ENCODE measurements at regions not wholly inside any gene's neighbourhood (a gene's known extent, or its start where the extent isn't known, plus 50 kb on each side); places are given as distances from the start of the nearest gene placed in this dataset.

DNA sequence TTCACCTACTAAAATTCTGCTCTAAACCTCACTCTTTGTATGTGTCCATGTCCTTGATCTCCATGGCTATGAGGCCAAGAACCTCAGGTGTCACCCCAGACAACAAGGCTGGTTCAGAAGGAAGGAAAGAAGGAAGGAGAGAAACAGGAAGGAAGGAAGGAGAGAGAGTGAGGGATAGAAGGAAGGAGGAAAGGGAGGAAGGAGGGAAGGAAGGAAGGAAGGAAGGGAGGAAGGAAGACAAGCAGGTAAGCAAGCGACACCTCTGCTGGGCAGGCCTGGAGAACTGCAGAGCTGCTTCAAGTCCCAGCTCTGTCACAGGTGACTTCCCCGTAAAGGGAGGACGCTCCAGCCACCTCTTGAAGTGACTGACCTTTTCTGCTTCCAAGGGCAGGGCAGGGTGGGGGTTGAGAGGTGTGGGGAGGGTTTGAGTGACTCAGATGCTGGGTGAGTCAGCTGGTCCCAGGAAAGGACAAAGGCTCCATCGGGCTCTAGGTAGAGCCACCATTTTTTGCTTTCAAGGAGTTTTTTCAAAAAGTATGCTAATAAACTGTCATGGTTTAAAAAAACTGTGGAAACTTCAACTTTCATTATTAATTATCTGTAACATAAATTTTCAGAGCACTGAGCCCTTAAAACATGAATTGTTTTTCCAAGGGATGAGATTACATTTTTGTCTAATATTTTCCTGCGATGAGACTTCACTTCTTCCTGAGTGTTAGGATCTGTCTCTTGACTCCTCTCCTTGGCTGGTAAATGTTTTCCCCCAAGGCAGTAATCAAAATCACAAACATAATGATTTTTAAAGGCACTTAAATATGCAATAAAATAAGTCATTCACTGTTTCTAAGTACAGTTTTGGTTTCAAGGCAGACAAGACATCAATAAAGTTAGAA lies 90.1 kb upstream of the L3MBTL4 start:
- Histone ChIP-seq H3K4me1 (ENCODE audit: control insufficient read depth, extremely low read depth, insufficient read depth, low read length) (no peaks in the 10 kb centered on the region), H3K27ac (ENCODE audit: control insufficient read depth, insufficient read depth, low read length) (no peak overlapping the region), H3K4me2 (ENCODE audit: control insufficient read depth, extremely low read depth, insufficient read depth, low read depth, low read length) (no peak overlapping the region), H2AFZ (ENCODE audit: control insufficient read depth, low read length) (no peak overlapping the region), H3K27me3 (ENCODE audit: control insufficient read depth, extremely low read depth, insufficient read depth, low read length) (no peaks in the 10 kb centered on the region), H3K79me2 (ENCODE audit: control insufficient read depth, insufficient read depth, low read length) (no peaks in the 10 kb centered on the region), H4K20me1 (ENCODE audit: control insufficient read depth, extremely low read depth, insufficient read depth, low read length) (no peaks in the 10 kb centered on the region), H3K4me3 (ENCODE audit: control insufficient read depth in 2 of 3, extremely low read depth in 1 of 3, insufficient read depth in 2 of 3, low read depth in 1 of 3, low read length in 3 of 3) (no peak overlapping the region), H3K9me3 (ENCODE audit: control insufficient read depth, low read depth, low read length) (no peaks in the 10 kb centered on the region), H3K36me3 (ENCODE audit: control insufficient read depth in 2 of 2, extremely low read depth in 1 of 2, insufficient read depth in 2 of 2, low read length in 2 of 2) (no peaks in the 10 kb centered on the region), H3K9ac (ENCODE audit: control insufficient read depth, extremely low read depth, insufficient read depth, low read length) (no peak overlapping the region), H3K9me1 (ENCODE audit: control insufficient read depth, extremely low read depth, insufficient read depth, low read length) (no peaks in the 10 kb centered on the region)
- DNase-seq (ENCODE audit: low read depth, low spot score) (no peak), FAIRE-seq (no peak)
- TF ChIP-seq EZH2 (IDR thresholded peaks at IDR 0.05; ENCODE audit: low read length), result no peak
- TF ChIP-seq, protein P1, sequence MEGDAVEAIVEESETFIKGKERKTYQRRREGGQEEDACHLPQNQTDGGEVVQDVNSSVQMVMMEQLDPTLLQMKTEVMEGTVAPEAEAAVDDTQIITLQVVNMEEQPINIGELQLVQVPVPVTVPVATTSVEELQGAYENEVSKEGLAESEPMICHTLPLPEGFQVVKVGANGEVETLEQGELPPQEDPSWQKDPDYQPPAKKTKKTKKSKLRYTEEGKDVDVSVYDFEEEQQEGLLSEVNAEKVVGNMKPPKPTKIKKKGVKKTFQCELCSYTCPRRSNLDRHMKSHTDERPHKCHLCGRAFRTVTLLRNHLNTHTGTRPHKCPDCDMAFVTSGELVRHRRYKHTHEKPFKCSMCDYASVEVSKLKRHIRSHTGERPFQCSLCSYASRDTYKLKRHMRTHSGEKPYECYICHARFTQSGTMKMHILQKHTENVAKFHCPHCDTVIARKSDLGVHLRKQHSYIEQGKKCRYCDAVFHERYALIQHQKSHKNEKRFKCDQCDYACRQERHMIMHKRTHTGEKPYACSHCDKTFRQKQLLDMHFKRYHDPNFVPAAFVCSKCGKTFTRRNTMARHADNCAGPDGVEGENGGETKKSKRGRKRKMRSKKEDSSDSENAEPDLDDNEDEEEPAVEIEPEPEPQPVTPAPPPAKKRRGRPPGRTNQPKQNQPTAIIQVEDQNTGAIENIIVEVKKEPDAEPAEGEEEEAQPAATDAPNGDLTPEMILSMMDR (optimal IDR thresholded peaks at IDR 0.05 in 1 of 3, IDR thresholded peaks at IDR 0.05 in 1 of 3, conservative IDR thresholded peaks at IDR 0.05 in 1 of 3; ENCODE audit: extremely low read depth in 1 of 3, insufficient read depth in 2 of 3, low read length in 3 of 3), result no peak
- dilution Hi-C loops (cut with MboI; ENCODE audit: extremely low pct_ligation_motif_present, low sequenced_read_pairs), result no loop called here

DNA sequence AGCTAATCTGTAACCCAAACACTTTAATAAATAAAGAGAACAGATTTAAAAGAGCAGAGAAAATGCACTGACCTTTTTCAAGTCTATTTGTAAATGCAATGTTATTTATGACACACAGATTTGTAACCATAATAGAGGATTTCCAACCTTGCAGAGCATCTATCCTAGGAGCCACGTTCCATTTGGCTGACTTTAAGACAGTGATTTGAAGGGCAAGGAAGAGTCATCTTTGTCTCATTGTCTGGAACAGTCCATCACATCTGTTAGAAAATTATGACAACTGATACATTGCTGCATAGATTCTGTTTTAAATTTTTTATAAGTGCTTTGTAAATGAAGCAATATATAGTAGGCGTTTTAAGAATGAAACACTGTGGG lies 90.8 kb upstream of the L3MBTL4 start:
- dilution Hi-C loops (cut with MboI; ENCODE audit: extremely low pct_ligation_motif_present, low sequenced_read_pairs), result no loop called here
- Histone ChIP-seq H3K9ac (ENCODE audit: control insufficient read depth, extremely low read depth, insufficient read depth, low read length) (no peak overlapping the region), H3K27ac (ENCODE audit: control insufficient read depth, insufficient read depth, low read length) (no peak overlapping the region), H3K4me1 (ENCODE audit: control insufficient read depth, extremely low read depth, insufficient read depth, low read length) (no peaks in the 10 kb centered on the region), H3K36me3 (ENCODE audit: control insufficient read depth in 2 of 2, extremely low read depth in 1 of 2, insufficient read depth in 2 of 2, low read length in 2 of 2) (no peaks in the 10 kb centered on the region), H3K79me2 (ENCODE audit: control insufficient read depth, insufficient read depth, low read length) (no peaks in the 10 kb centered on the region), H3K4me3 (ENCODE audit: control insufficient read depth in 2 of 3, extremely low read depth in 1 of 3, insufficient read depth in 2 of 3, low read depth in 1 of 3, low read length in 3 of 3) (no peak overlapping the region), H4K20me1 (ENCODE audit: control insufficient read depth, extremely low read depth, insufficient read depth, low read length) (no peaks in the 10 kb centered on the region), H3K9me3 (ENCODE audit: control insufficient read depth, low read depth, low read length) (no peaks in the 10 kb centered on the region), H3K27me3 (ENCODE audit: control insufficient read depth, extremely low read depth, insufficient read depth, low read length) (no peaks in the 10 kb centered on the region), H3K9me1 (ENCODE audit: control insufficient read depth, extremely low read depth, insufficient read depth, low read length) (no peaks in the 10 kb centered on the region), H2AFZ (ENCODE audit: control insufficient read depth, low read length) (no peak overlapping the region), H3K4me2 (ENCODE audit: control insufficient read depth, extremely low read depth, insufficient read depth, low read depth, low read length) (no peak overlapping the region)
- TF ChIP-seq, protein P1 (optimal IDR thresholded peaks at IDR 0.05 in 1 of 3, IDR thresholded peaks at IDR 0.05 in 1 of 3, conservative IDR thresholded peaks at IDR 0.05 in 1 of 3; ENCODE audit: extremely low read depth in 1 of 3, insufficient read depth in 2 of 3, low read length in 3 of 3), result no peak
- TF ChIP-seq EZH2 (IDR thresholded peaks at IDR 0.05; ENCODE audit: low read length), result no peak
- DNase-seq (ENCODE audit: low read depth, low spot score), result no peak
- no peak for FAIRE-seq
